ENCODE measurements at regions not wholly inside any gene's neighbourhood (a gene's known extent, or its start where the extent isn't known, plus 50 kb on each side); places are given as distances from the start of the nearest gene placed in this dataset.

DNA sequence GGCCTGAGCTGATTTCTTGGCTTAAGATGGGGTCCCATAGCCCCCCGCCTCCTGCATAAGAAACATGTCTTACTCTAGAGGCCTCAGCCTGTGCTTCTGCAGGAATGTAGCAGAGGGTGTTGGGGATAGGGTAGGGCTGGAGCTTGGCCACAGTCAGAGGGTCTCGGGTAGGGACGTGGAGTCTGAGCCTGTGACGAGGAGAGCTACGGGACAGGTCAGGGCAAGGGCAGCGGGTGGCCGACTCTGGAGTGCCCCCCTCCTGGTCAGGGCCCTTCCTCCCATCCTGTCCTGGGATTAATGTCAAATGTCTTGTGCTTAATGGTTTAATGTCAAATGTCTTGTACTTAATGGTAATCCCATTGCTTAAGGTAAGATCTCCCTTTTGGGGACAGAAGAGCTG lies 130.4 kb downstream of the GLI2 start:
- no peaks in the 10 kb centered on the region for H3K36me3 ChIP-seq (ENCODE audit: control insufficient read depth in 2 of 3, insufficient read depth in 3 of 3, low read length in 3 of 3)
- ChIA-PET CTCF (no interaction called here), POLR2A (no interaction called here)
- H3K4me1 ChIP-seq (ENCODE audit: control insufficient read depth in 2 of 2, insufficient read depth in 2 of 2, low read length in 2 of 2) = no peaks in the 10 kb centered on the region
- no peaks in the 10 kb centered on the region for H3K9me3 Mint-ChIP-seq
- peaks cover 0 to 6% (median 3%) of the 10 kb centered on the region in 7 donors for H3K4me1 Mint-ChIP-seq
- H3K27me3 ChIP-seq (ENCODE audit: control insufficient read depth in 2 of 2, insufficient read depth in 2 of 2, low read length in 2 of 2) = no peaks in the 10 kb centered on the region
- no peak for DNase-seq
- H3K27ac ChIP-seq (ENCODE audit: low read depth, low read length) = no peak overlapping the region
- intact Hi-C loops (cut with micrococcal nuclease) = no loop called here
- H3K9me3 ChIP-seq (ENCODE audit: control insufficient read depth in 2 of 3, low read length in 3 of 3) = no peaks in the 10 kb centered on the region
- H3K4me3 ChIP-seq (ENCODE audit: low read length) = no peak overlapping the region
- H3K27ac Mint-ChIP-seq = no peak overlapping the region
- H3K27me3 Mint-ChIP-seq = peaks cover 20 to 43% (median 40%) of the 10 kb centered on the region in 5 donors
- ATAC-seq = no peak
- no peak overlapping the region for H3K4me3 Mint-ChIP-seq
- no peaks in the 10 kb centered on the region for H3K36me3 Mint-ChIP-seq

DNA sequence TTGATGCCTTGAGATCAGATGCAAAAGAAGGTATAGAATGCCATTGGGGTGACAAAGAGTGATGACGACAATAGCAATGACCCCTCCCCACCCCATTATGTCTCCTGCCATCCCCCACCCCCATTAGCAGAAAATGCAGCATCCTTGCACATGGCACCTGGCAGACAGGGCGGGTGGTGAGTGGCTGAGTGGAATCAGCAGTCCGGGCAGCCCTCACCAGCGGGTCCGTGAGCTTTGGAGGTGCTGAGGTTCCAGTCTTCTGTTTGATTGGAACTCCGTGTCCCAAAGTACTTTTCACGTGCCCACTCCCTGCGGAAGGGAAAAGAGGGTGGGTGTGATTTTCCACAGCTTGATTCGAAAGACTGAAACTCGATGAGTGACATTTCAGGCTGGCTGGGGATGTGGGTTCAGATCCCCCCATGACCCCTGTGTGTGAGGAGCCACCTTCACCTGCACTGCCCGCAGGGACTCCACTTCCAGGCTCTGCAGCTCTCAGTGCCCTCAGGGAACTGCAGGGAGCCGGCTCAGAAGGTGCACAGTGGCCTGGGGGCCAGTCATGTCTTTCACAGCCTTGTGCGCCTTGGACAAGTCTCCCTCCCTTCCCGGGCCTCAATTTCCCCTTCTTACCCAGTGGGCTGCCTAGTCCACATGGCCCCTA lies 130.9 kb downstream of the GLI2 start:
- no peak for DNase-seq
- intact Hi-C loops (cut with micrococcal nuclease) = no loop called here
- ATAC-seq = no peak
- H3K9me3 ChIP-seq (ENCODE audit: control insufficient read depth in 2 of 3, low read length in 3 of 3) = no peaks in the 10 kb centered on the region
- Mint-ChIP-seq H3K9me3 (no peaks in the 10 kb centered on the region), H3K4me1 (peaks cover 0 to 6% (median 3%) of the 10 kb centered on the region in 7 donors), H3K27ac (no peak overlapping the region), H3K36me3 (no peaks in the 10 kb centered on the region), H3K4me3 (no peak overlapping the region), H3K27me3 (peaks cover 20 to 46% (median 40%) of the 10 kb centered on the region in 5 donors)
- CTCF ChIA-PET = no interaction called here
- POLR2A ChIA-PET = no interaction called here
- H3K36me3 ChIP-seq (ENCODE audit: control insufficient read depth in 2 of 3, insufficient read depth in 3 of 3, low read length in 3 of 3) = no peaks in the 10 kb centered on the region
- no peak overlapping the region for H3K4me3 ChIP-seq (ENCODE audit: low read length)
- H3K27ac ChIP-seq (ENCODE audit: low read depth, low read length) = no peak overlapping the region
- H3K4me1 ChIP-seq (ENCODE audit: control insufficient read depth in 2 of 2, insufficient read depth in 2 of 2, low read length in 2 of 2) = no peaks in the 10 kb centered on the region
- no peaks in the 10 kb centered on the region for H3K27me3 ChIP-seq (ENCODE audit: control insufficient read depth in 2 of 2, insufficient read depth in 2 of 2, low read length in 2 of 2)

DNA sequence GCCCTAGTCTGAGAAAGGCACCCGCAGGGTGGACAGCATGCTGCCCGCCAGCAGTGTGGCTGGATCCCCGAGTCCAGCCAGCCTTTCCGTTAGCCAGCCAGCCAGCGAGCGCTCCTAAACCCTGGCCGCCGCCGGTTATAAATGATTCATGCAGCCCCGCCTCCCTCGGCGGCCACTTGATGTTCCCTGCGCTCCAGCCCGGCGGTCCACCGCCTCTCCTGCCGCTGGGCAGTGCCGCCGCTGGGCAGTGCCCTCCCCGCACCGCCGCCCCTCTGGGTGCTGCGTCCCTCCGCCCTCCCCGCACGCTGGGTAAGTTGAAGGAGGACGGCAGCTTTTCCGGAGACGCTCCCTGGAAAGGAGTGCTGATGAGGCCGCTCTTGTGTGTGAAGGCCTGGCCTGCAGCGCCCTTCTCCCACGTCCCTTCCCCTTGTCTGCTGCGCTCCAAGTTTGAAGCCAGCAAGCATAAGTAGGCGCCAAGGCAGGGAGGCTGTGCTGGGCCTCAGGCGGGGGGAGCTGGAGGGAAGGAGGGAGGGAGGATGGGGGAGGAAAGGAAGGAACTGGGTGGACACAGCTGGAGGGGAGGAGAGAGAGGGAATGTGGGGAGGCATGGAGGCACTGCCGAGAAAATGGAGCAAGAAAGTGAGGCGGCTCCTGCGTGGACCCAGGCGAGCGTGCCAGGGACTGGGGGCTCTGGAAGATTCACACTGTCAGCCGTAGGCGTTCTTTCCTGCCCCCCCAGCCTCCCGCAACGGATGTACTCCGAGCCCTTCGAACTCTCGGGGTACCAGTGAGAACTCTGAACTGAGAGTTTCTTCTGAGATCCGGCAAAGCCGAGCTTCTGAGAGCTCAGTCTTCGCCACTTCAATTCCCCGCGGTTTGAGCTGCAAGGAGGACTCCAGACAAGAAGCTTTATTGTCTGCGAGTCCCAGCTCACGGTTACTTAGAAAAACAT lies 131.9 kb downstream of the GLI2 start:
- Mint-ChIP-seq H3K4me3 (peak overlapping the region in 2 of 10 donors; percentile 34 to 42), H3K9me3 (no peaks in the 10 kb centered on the region), H3K36me3 (no peaks in the 10 kb centered on the region), H3K27ac (no peak overlapping the region), H3K27me3 (peaks cover 20 to 51% (median 36%) of the 10 kb centered on the region in 5 donors), H3K4me1 (peaks cover 0 to 6% (median 3%) of the 10 kb centered on the region in 7 donors)
- ATAC-seq (no peak), DNase-seq (no peak)
- Histone ChIP-seq H3K27me3 (ENCODE audit: control insufficient read depth in 2 of 2, insufficient read depth in 2 of 2, low read length in 2 of 2) (no peaks in the 10 kb centered on the region), H3K9me3 (ENCODE audit: control insufficient read depth in 2 of 3, low read length in 3 of 3) (no peaks in the 10 kb centered on the region), H3K4me3 (ENCODE audit: low read length) (no peak overlapping the region), H3K4me1 (ENCODE audit: control insufficient read depth in 2 of 2, insufficient read depth in 2 of 2, low read length in 2 of 2) (no peaks in the 10 kb centered on the region), H3K27ac (ENCODE audit: low read depth, low read length) (no peak overlapping the region), H3K36me3 (ENCODE audit: control insufficient read depth in 2 of 3, insufficient read depth in 3 of 3, low read length in 3 of 3) (no peaks in the 10 kb centered on the region)
- ChIA-PET CTCF (no interaction called here), POLR2A (no interaction called here)
- intact Hi-C loops (cut with micrococcal nuclease) = no loop called here

DNA sequence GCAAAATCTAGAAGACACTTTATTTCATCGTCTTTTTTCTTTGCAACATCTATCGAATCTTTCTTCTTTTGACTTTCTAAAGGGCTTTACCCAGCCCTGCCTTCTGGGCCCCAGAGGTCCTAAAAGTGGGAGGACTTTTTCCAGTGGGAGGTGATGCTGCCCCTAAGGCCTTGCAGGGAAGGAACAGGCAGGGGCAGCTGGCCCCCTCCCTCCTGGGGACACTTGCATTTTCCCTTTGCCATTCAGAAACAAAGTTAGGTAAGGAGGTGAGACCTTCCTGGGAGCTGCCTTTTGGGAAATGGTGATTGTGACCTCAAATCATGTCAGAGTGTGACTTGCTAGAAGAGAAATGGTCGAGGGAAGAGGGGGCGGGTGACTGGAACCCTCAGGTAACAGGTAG lies 132.7 kb downstream of the GLI2 start:
- peaks cover 20 to 51% (median 36%) of the 10 kb centered on the region in 5 donors for H3K27me3 Mint-ChIP-seq
- ChIA-PET POLR2A (no interaction called here), CTCF (no interaction called here)
- ATAC-seq (no peak), DNase-seq (no peak)
- no peaks in the 10 kb centered on the region for H3K9me3 ChIP-seq (ENCODE audit: control insufficient read depth in 2 of 3, low read length in 3 of 3)
- no peak overlapping the region for H3K27ac ChIP-seq (ENCODE audit: low read depth, low read length)
- H3K4me1 ChIP-seq (ENCODE audit: control insufficient read depth in 2 of 2, insufficient read depth in 2 of 2, low read length in 2 of 2) = no peaks in the 10 kb centered on the region
- H3K4me3 ChIP-seq (ENCODE audit: low read length) = no peak overlapping the region
- no peaks in the 10 kb centered on the region for H3K9me3 Mint-ChIP-seq
- peaks cover 0 to 6% (median 3%) of the 10 kb centered on the region in 7 donors for H3K4me1 Mint-ChIP-seq
- H3K27ac Mint-ChIP-seq = no peak overlapping the region
- no peaks in the 10 kb centered on the region for H3K36me3 Mint-ChIP-seq
- no peaks in the 10 kb centered on the region for H3K36me3 ChIP-seq (ENCODE audit: control insufficient read depth in 2 of 3, insufficient read depth in 3 of 3, low read length in 3 of 3)
- intact Hi-C loops (cut with micrococcal nuclease) = no loop called here
- no peaks in the 10 kb centered on the region for H3K27me3 ChIP-seq (ENCODE audit: control insufficient read depth in 2 of 2, insufficient read depth in 2 of 2, low read length in 2 of 2)
- H3K4me3 Mint-ChIP-seq = no peak overlapping the region

DNA sequence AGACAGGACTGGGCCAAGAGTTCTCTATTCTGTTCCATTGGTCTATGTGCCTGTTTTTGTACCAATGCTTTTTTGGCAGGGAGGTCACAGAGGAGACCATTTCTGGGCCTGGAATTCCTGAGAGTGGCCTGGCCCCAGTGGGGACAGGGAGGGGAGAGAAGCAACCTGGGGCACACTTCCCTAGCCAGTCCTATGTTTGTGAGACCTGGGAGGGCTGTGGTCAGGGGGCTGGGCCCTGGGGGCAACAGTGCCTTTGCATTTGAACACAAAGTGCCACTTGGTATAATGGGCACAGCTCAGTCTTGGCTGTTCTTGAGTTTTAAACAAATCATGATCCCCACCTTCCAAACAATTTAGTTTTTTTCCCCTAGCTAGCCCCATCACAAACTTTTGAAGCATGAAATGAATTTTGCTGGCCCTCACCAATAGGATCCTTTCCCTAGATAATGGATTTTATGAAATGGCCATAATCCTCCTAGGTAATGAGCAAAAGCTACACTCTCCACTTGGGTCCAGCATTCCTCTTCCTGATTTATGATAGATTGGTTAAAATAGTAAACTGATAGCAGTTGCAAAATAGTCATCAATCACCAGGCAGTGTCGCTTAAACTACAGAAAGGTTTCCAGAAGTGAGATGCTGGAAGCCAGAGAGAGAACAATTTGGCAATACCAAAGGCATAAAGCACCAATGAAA lies 133.5 kb downstream of the GLI2 start:
- no peaks in the 10 kb centered on the region for H3K4me1 ChIP-seq (ENCODE audit: control insufficient read depth in 2 of 2, insufficient read depth in 2 of 2, low read length in 2 of 2)
- CTCF ChIA-PET = no interaction called here
- Mint-ChIP-seq H3K9me3 (no peaks in the 10 kb centered on the region), H3K4me3 (no peak overlapping the region), H3K4me1 (peaks cover 0 to 6% (median 3%) of the 10 kb centered on the region in 7 donors), H3K36me3 (no peaks in the 10 kb centered on the region), H3K27ac (no peak overlapping the region), H3K27me3 (peaks cover 20 to 46% (median 38%) of the 10 kb centered on the region in 5 donors)
- no peaks in the 10 kb centered on the region for H3K9me3 ChIP-seq (ENCODE audit: control insufficient read depth in 2 of 3, low read length in 3 of 3)
- POLR2A ChIA-PET = interaction anchor here (0.6 kb wide), 1 partner anchor 8 kb away, joined by 3 read pairs; no protein-coding TSS in a partner anchor
- no peak for DNase-seq
- no peak for ATAC-seq
- no peaks in the 10 kb centered on the region for H3K36me3 ChIP-seq (ENCODE audit: control insufficient read depth in 2 of 3, insufficient read depth in 3 of 3, low read length in 3 of 3)
- intact Hi-C loops (cut with micrococcal nuclease) = no loop called here
- H3K4me3 ChIP-seq (ENCODE audit: low read length) = no peak overlapping the region
- H3K27me3 ChIP-seq (ENCODE audit: control insufficient read depth in 2 of 2, insufficient read depth in 2 of 2, low read length in 2 of 2) = no peaks in the 10 kb centered on the region
- no peak overlapping the region for H3K27ac ChIP-seq (ENCODE audit: low read depth, low read length)

DNA sequence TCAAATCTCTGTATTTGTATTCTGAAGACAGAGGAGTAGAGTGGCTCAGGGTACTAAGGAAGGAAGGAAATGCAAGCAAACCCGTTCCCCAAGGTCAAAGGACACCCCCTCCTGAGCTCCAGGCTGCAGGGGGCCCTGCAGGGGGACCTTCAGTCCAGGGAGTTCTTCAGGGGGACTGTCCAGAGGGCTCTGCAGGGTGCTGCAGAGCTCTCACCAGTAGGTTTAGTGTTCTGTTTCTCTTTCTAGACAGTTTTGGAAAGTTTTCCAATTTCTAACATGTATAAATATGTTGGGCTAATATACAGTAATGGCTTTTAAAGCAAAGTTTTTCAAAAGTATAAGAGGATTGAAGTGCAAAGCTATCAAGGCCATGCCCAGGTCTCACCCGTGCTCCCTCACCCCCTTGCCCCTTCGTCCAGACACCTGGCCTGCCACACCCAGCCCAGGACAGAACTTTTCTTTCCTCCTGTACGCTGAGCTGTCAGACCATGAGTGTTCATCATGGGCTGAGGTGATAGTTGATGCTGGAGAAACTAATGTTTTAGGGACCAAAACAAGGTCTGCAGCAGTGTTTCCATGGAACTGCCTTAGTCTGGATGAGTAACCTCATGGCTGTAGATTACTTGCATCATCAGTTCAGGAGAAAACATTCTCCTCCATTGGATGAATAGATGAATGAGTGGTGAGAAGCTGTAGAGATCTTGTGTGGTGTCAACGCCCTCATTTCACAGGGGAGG lies 134.2 kb downstream of the GLI2 start:
- ChIA-PET POLR2A (interaction anchor here (0.6 kb wide), 1 partner anchor 8 kb away, joined by 3 read pairs; no protein-coding TSS in a partner anchor), CTCF (no interaction called here)
- Histone ChIP-seq H3K4me1 (ENCODE audit: control insufficient read depth in 2 of 2, insufficient read depth in 2 of 2, low read length in 2 of 2) (no peaks in the 10 kb centered on the region), H3K36me3 (ENCODE audit: control insufficient read depth in 2 of 3, insufficient read depth in 3 of 3, low read length in 3 of 3) (no peaks in the 10 kb centered on the region), H3K27ac (ENCODE audit: low read depth, low read length) (no peak overlapping the region), H3K27me3 (ENCODE audit: control insufficient read depth in 2 of 2, insufficient read depth in 2 of 2, low read length in 2 of 2) (no peaks in the 10 kb centered on the region), H3K4me3 (ENCODE audit: low read length) (no peak overlapping the region), H3K9me3 (ENCODE audit: control insufficient read depth in 2 of 3, low read length in 3 of 3) (no peaks in the 10 kb centered on the region)
- intact Hi-C loops (cut with micrococcal nuclease) = no loop called here
- Mint-ChIP-seq H3K27me3 (peaks cover 20 to 46% (median 38%) of the 10 kb centered on the region in 5 donors), H3K27ac (no peak overlapping the region), H3K9me3 (no peaks in the 10 kb centered on the region), H3K4me3 (no peak overlapping the region), H3K36me3 (no peaks in the 10 kb centered on the region), H3K4me1 (peaks cover 0 to 6% (median 3%) of the 10 kb centered on the region in 7 donors)
- DNase-seq (no peak), ATAC-seq (no peak)

All from naive thymus-derived CD4-positive, alpha-beta T cell (primary cell).